ENCODE measurements at regions not wholly inside any gene's neighbourhood (a gene's known extent, or its start where the extent isn't known, plus 50 kb on each side); places are given as distances from the start of the nearest gene placed in this dataset.

DNA sequence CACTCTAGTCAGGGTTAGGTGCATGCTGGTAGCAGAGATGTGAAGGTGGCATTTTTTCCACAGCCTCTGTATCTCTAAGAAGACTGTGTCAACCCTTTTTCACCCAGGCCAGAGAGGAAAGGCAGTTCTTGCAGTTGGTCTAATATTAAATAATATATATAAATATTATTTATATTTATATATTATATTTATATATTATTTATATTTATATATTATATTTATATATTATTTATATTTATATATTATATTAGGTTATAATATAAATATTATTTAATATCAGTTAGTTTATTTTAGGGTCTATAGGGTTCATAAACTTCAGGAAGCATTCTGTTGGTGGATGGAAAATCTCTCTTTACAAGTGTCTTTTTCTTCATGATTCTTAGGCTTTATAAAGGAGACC lies 218.6 kb upstream of the DMRTA1 start:
- TF ChIP-seq, protein P1, sequence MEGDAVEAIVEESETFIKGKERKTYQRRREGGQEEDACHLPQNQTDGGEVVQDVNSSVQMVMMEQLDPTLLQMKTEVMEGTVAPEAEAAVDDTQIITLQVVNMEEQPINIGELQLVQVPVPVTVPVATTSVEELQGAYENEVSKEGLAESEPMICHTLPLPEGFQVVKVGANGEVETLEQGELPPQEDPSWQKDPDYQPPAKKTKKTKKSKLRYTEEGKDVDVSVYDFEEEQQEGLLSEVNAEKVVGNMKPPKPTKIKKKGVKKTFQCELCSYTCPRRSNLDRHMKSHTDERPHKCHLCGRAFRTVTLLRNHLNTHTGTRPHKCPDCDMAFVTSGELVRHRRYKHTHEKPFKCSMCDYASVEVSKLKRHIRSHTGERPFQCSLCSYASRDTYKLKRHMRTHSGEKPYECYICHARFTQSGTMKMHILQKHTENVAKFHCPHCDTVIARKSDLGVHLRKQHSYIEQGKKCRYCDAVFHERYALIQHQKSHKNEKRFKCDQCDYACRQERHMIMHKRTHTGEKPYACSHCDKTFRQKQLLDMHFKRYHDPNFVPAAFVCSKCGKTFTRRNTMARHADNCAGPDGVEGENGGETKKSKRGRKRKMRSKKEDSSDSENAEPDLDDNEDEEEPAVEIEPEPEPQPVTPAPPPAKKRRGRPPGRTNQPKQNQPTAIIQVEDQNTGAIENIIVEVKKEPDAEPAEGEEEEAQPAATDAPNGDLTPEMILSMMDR (conservative IDR thresholded peaks at IDR 0.05 in 1 of 2, IDR thresholded peaks at IDR 0.05 in 1 of 2; ENCODE audit: extremely low read depth in 1 of 2, insufficient read depth in 1 of 2, low read depth in 1 of 2, low read length in 2 of 2): no peak
- TF ChIP-seq EZH2 (IDR thresholded peaks at IDR 0.05; ENCODE audit: borderline replicate concordance, low read length): no peak
